ENCODE measurements at regions not wholly inside any gene's neighbourhood (a gene's known extent, or its start where the extent isn't known, plus 50 kb on each side); places are given as distances from the start of the nearest gene placed in this dataset.

DNA sequence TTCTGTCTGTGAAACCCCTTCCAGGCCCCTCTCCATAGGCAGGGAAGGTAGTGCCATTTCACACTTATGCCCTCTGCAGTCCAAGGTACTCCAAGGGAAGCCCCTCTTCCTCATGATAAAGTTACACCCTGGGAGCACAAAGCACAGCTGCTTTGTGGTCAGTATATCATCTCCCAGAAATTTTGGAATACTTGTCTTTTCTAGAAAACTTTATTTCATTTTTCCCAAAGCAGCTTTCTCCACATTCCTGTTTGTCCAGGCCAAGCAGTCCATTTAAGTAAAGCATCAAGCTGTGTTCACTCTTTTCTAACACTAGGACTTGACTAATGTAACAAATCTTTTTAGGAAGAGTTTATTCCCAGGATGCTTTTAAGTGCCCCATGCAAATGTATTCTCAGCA is 371.8 kb upstream of the RGMB start:
- TF ChIP-seq POLR2A (IDR thresholded peaks at IDR 0.05; ENCODE audit: low read depth, low read length) (no peak), TAF1 (IDR thresholded peaks at IDR 0.05; ENCODE audit: low read depth, low read length) (no peak), POLR2AphosphoS5 (IDR thresholded peaks at IDR 0.05; ENCODE audit: low read depth, low read length) (no peak), SPI1 (IDR thresholded peaks at IDR 0.05; ENCODE audit: low read depth, low read length) (no peak), POU2F2 (IDR thresholded peaks at IDR 0.05; ENCODE audit: low read depth, low read length) (no peak)
